ENCODE measurements at regions not wholly inside any gene's neighbourhood (a gene's known extent, or its start where the extent isn't known, plus 50 kb on each side); places are given as distances from the start of the nearest gene placed in this dataset.

- no peaks in the 10 kb centered on the region for H3K27me3 ChIP-seq
- peaks cover 0 to 3% (median 0%) of the 10 kb centered on the region in 4 donors for H3K4me1 ChIP-seq
- DNase-seq: no peak
- H3K27ac ChIP-seq: no peak overlapping the region
- H3K36me3 ChIP-seq: no peaks in the 10 kb centered on the region
- no peaks in the 10 kb centered on the region for H3K9me3 ChIP-seq
- no peak overlapping the region for H3K4me3 ChIP-seq
- TF ChIP-seq CTCF (IDR thresholded peaks at IDR 0.05) (no peak), POLR2A (IDR thresholded peaks at IDR 0.05) (no peak)
Measured at GRCh38 chr2:176658708-176659107, 389.5 kb downstream of the MTX2 start.

GRCh38 chr2:176662753-176663152, 393.5 kb downstream of the MTX2 start:
- H3K9me3 ChIP-seq: no peaks in the 10 kb centered on the region
- no peak for DNase-seq
- no peak overlapping the region for H3K27ac ChIP-seq
- no peaks in the 10 kb centered on the region for H3K36me3 ChIP-seq
- H3K4me3 ChIP-seq: no peak overlapping the region
- TF ChIP-seq POLR2A (IDR thresholded peaks at IDR 0.05) (no peak), CTCF (IDR thresholded peaks at IDR 0.05) (no peak)
- no peaks in the 10 kb centered on the region for H3K4me1 ChIP-seq
- no peaks in the 10 kb centered on the region for H3K27me3 ChIP-seq

GRCh38 chr2:176664478-176664877, 395.2 kb downstream of the MTX2 start:
- TF ChIP-seq CTCF (IDR thresholded peaks at IDR 0.05): no peak
- no peak for TF ChIP-seq POLR2A (IDR thresholded peaks at IDR 0.05)

GRCh38 chr2:176665086-176665485, 395.8 kb downstream of the MTX2 start:
- TF ChIP-seq CTCF (IDR thresholded peaks at IDR 0.05): no peak
- TF ChIP-seq POLR2A (IDR thresholded peaks at IDR 0.05): no peak
- Histone ChIP-seq H3K27ac (no peak overlapping the region), H3K27me3 (no peaks in the 10 kb centered on the region), H3K9me3 (no peaks in the 10 kb centered on the region), H3K36me3 (no peaks in the 10 kb centered on the region), H3K4me1 (no peaks in the 10 kb centered on the region), H3K4me3 (no peak overlapping the region)
- DNase-seq: no peak

More at GRCh38 chr2:176664478-176664877, 395.2 kb downstream of the MTX2 start:
- H3K4me3 ChIP-seq: no peak overlapping the region
- DNase-seq: no peak
- H3K27me3 ChIP-seq: no peaks in the 10 kb centered on the region
- no peaks in the 10 kb centered on the region for H3K36me3 ChIP-seq
- H3K27ac ChIP-seq: no peak overlapping the region
- H3K4me1 ChIP-seq: no peaks in the 10 kb centered on the region
- H3K9me3 ChIP-seq: no peaks in the 10 kb centered on the region

- Histone ChIP-seq H3K9me3 (no peaks in the 10 kb centered on the region), H3K4me1 (no peaks in the 10 kb centered on the region)
- no peak for DNase-seq
Measured at GRCh38 chr2:176668912-176669311, 399.7 kb downstream of the MTX2 start.

More at GRCh38 chr2:176668912-176669311, 399.7 kb downstream of the MTX2 start:
- H3K27ac ChIP-seq: no peak overlapping the region
- H3K27me3 ChIP-seq: no peaks in the 10 kb centered on the region
- H3K36me3 ChIP-seq: no peaks in the 10 kb centered on the region
- no peak for TF ChIP-seq CTCF (IDR thresholded peaks at IDR 0.05)
- no peak for TF ChIP-seq POLR2A (IDR thresholded peaks at IDR 0.05)
- no peak overlapping the region for H3K4me3 ChIP-seq

Data from Peyer's patch (tissue), 4 donors.